ENCODE measurements at regions not wholly inside any gene's neighbourhood (a gene's known extent, or its start where the extent isn't known, plus 50 kb on each side); places are given as distances from the start of the nearest gene placed in this dataset.

DNA sequence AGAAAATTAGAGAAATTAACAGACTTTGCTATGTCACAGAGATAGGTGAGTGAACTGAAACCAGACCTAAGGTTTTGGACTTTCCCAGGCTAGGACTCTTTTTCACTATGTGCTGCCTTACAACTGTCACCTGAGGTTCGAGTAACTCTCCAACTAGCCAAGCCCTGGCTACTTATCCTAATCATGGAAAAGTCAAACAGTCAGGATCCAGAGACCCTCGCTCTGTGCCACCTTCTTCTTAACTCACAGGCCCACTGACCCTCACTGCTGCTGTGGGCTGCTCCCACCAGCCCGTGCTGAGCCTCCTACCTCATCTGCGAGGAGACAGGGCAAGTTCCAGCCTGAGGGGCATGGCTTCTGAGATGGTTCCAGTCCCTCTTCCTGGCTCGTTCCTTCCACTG lies 211.4 kb upstream of the KLF14 start:
- no peak for TF ChIP-seq CTCF (conservative IDR thresholded peaks at IDR 0.05; ENCODE audit: low read depth, low read length)
- no peak overlapping the region for H3K4me3 ChIP-seq (ENCODE audit: low read depth, low read length)
- DNase-seq (ENCODE audit: low read depth) = no peak

DNA sequence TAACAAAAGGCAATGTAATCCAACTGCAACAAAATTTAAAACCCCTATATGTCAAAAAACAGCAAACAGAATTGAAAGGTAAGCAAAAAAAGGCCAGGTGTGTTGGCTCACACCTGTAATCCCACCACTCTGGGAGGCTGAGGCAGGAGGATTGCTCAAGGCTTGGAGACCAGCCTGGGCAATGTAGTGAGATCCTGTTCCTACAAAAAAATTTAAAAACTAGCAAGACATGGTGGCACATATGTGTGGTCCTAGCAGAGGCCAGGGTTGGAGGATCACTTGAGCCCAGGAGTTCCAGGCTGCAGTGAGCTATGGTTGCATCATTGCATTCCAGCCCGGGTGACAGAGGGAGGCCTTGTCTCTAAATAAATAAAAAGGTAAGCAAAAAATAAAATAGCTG lies 212.1 kb upstream of the KLF14 start:
- TF ChIP-seq CTCF (conservative IDR thresholded peaks at IDR 0.05; ENCODE audit: low read depth, low read length) = no peak
- no peak for DNase-seq (ENCODE audit: low read depth)
- H3K4me3 ChIP-seq (ENCODE audit: low read depth, low read length) = no peak overlapping the region

- no peak for TF ChIP-seq CTCF (conservative IDR thresholded peaks at IDR 0.05; ENCODE audit: low read depth, low read length)
- no peak for DNase-seq (ENCODE audit: low read depth)
- H3K4me3 ChIP-seq (ENCODE audit: low read depth, low read length) = no peak overlapping the region
These were observed 214.0 kb upstream of the KLF14 start for GRCh38 chr7:130947792-130948580.

DNA sequence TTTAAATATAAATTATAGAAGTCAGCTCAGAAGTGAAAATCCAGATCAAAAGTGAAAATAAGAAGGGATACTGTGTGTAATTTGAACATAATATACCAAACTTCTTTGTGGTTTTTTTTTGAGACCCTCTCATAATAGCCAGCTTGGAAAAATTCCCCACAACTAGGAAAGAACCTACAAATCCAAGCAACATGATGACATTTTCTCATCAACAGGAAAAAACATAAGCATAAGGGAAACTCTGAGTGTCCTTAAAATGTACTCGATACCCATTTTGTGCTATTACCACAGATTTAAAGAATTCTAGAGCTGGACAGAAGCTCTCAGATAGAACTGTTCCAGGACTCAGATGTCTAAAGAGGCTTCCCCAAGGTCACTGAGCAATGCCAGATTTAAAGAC lies 214.8 kb upstream of the KLF14 start:
- no peak for TF ChIP-seq CTCF (conservative IDR thresholded peaks at IDR 0.05; ENCODE audit: low read depth, low read length)
- no peak for DNase-seq (ENCODE audit: low read depth)
- no peak overlapping the region for H3K4me3 ChIP-seq (ENCODE audit: low read depth, low read length)

- TF ChIP-seq CTCF (conservative IDR thresholded peaks at IDR 0.05; ENCODE audit: low read depth, low read length) = no peak
- no peak overlapping the region for H3K4me3 ChIP-seq (ENCODE audit: low read depth, low read length)
- DNase-seq (ENCODE audit: low read depth) = no peak
These were observed 215.5 kb upstream of the KLF14 start for GRCh38 chr7:130949550-130949949.

DNA sequence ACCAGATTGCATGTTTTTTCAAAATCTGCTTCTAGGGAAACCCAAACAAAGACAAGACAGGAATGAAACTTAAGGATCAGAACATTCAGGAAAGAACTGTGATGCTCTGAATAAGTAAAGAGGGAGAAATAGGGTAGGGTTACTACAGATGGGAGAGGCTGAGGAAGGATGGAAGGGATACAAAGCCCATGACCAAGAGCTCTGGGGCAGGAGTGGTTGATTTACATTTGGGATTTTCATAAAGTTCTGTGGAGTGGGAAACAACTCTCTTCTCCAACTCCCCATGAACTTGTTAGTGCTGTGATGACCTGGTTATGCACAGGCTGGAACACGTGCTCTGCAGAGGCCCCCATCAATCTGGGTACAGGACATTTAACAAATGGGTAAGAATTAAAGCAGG lies 216.0 kb upstream of the KLF14 start:
- no peak overlapping the region for H3K4me3 ChIP-seq (ENCODE audit: low read depth, low read length)
- TF ChIP-seq CTCF (conservative IDR thresholded peaks at IDR 0.05; ENCODE audit: low read depth, low read length) = no peak
- no peak for DNase-seq (ENCODE audit: low read depth)

- DNase-seq (ENCODE audit: low read depth) = no peak
- H3K4me3 ChIP-seq (ENCODE audit: low read depth, low read length) = no peak overlapping the region
- no peak for TF ChIP-seq CTCF (conservative IDR thresholded peaks at IDR 0.05; ENCODE audit: low read depth, low read length)
These were observed 216.7 kb upstream of the KLF14 start for GRCh38 chr7:130950741-130951140.
